Tibial nerve (tissue), 4 donors: ENCODE measurements at regions not wholly inside any gene's neighbourhood (a gene's known extent, or its start where the extent isn't known, plus 50 kb on each side); places are given as distances from the start of the nearest gene placed in this dataset.

Source experiments
- DNase-seq, 2 donors: peaks; one replicate each; pipeline ENCODE4 v3.0.0-alpha.2; 2019; ENCODE audit warnings: low spot score in 2 of 2
- H3K27ac ChIP-seq, 4 donors: fragments of 200-600 bp; sonication (generic) in 3 of 4; one replicate each; pipeline ENCODE4 v1.5.1; 2017 to 2019; ENCODE audit warnings: mild to moderate bottlenecking in 1 of 4
- H3K27me3 ChIP-seq, 2 donors: fragments of 200-600 bp; sonication (generic) in 1 of 2; one replicate each; pipeline versions ENCODE4 v1.5.1 to v1.6.0; 2017 to 2019
- H3K36me3 ChIP-seq, 3 donors: fragments of 200-600 bp; sonication (generic); one replicate each; pipeline ENCODE4 v1.5.1; 2018 to 2019
- H3K4me1 ChIP-seq, 4 donors: fragments of 200-600 bp; sonication (generic) in 3 of 4; one replicate each; pipeline ENCODE4 v1.5.1; 2017 to 2019
- H3K4me3 ChIP-seq, 4 donors: fragments of 200-600 bp; sonication (generic) in 3 of 4; one replicate each; pipeline ENCODE4 v1.5.1; 2017 to 2019; ENCODE audit warnings: mild to moderate bottlenecking in 1 of 4, moderate library complexity in 1 of 4
- H3K9me3 ChIP-seq, 4 donors: fragments of 200-600 bp; sonication (generic) in 3 of 4; one replicate each; pipeline ENCODE4 v1.5.1; 2017 to 2019
- CTCF ChIP-seq, 5 experiments: fragments of 200-600 bp in 3 of 5; fragments of 450-650 bp in 2 of 5; sonication (generic) in 3 of 5; IDR thresholded peaks; one replicate each; pipeline ENCODE4 v1.5.1; 2016 to 2019; ENCODE audit warnings: antibody characterized with exemption in 5 of 5, mild to moderate bottlenecking in 3 of 5, moderate library complexity in 2 of 5
- EP300 ChIP-seq, 2 donors: sonication (generic); formaldehyde crosslinking; IDR thresholded peaks; one replicate each; pipeline ENCODE4 v1.6.1; 2017; ENCODE audit warnings: antibody characterized with exemption in 2 of 2, mild to moderate bottlenecking in 1 of 2
- POLR2A ChIP-seq, 2 donors: fragments of 450-650 bp; IDR thresholded peaks; one replicate each; pipeline ENCODE4 v1.6.1; 2017; ENCODE audit warnings: antibody characterized with exemption in 2 of 2, mild to moderate bottlenecking in 2 of 2, moderate library complexity in 2 of 2
- WGBS, 2 donors: methylation state at CpG; one replicate each; pipeline ENCODE4 v1.1.5; 2018; 5-methylcytosine and 5-hydroxymethylcytosine counted together

GRCh38 chr1:166700696-166701095 lies 138.6 kb upstream of the POGK start:
- no peaks in the 10 kb centered on the region for H3K9me3 ChIP-seq
- DNase-seq, result no peak
- TF ChIP-seq POLR2A (IDR thresholded peaks at IDR 0.05), result no peak
- no peak for TF ChIP-seq EP300 (IDR thresholded peaks at IDR 0.05)
- no peak for TF ChIP-seq CTCF (IDR thresholded peaks at IDR 0.05)
- WGBS, 2 donors, result 53 to 69% methylated on average over 4 of the region's 4 CpGs
- no peak overlapping the region for H3K4me3 ChIP-seq
- H3K27ac ChIP-seq, result no peak overlapping the region
- H3K4me1 ChIP-seq, result peaks cover 0 to 6% (median 0%) of the 10 kb centered on the region in 4 donors
- H3K36me3 ChIP-seq, result no peaks in the 10 kb centered on the region
- H3K27me3 ChIP-seq, result no peaks in the 10 kb centered on the region

GRCh38 chr1:166701603-166702100 lies 137.6 kb upstream of the POGK start:
- TF ChIP-seq EP300 (IDR thresholded peaks at IDR 0.05), result no peak
- no peak for TF ChIP-seq CTCF (IDR thresholded peaks at IDR 0.05)
- no peak for TF ChIP-seq POLR2A (IDR thresholded peaks at IDR 0.05)
- H3K27ac ChIP-seq, result no peak overlapping the region

GRCh38 chr1:166703141-166703540 lies 136.1 kb upstream of the POGK start:
- Histone ChIP-seq H3K36me3 (no peaks in the 10 kb centered on the region), H3K4me3 (no peak overlapping the region), H3K4me1 (peaks cover 0 to 6% (median 0%) of the 10 kb centered on the region in 4 donors), H3K9me3 (peaks cover 0 to 4% (median 0%) of the 10 kb centered on the region in 4 donors), H3K27me3 (no peaks in the 10 kb centered on the region), H3K27ac (no peak overlapping the region)
- TF ChIP-seq EP300 (IDR thresholded peaks at IDR 0.05) (no peak), CTCF (IDR thresholded peaks at IDR 0.05) (no peak), POLR2A (IDR thresholded peaks at IDR 0.05) (no peak)
- no peak for DNase-seq
- 92 to 96% methylated on average over 2 of the region's 2 CpGs for WGBS, 2 donors

More at GRCh38 chr1:166701603-166702100, 137.6 kb upstream of the POGK start:
- Histone ChIP-seq H3K4me1 (peaks cover 0 to 6% (median 0%) of the 10 kb centered on the region in 4 donors), H3K4me3 (no peak overlapping the region), H3K36me3 (no peaks in the 10 kb centered on the region), H3K27me3 (no peaks in the 10 kb centered on the region), H3K9me3 (peaks cover 0 to 3% (median 0%) of the 10 kb centered on the region in 4 donors)
- WGBS, 2 donors, result 32 to 47% methylated on average over 1 of the region's 1 CpG
- DNase-seq, result no peak

GRCh38 chr1:166703726-166704462 lies 135.4 kb upstream of the POGK start:
- Histone ChIP-seq H3K9me3 (peaks cover 0 to 4% (median 0%) of the 10 kb centered on the region in 4 donors), H3K4me1 (peaks cover 0 to 6% (median 0%) of the 10 kb centered on the region in 4 donors), H3K27ac (no peak overlapping the region), H3K27me3 (no peaks in the 10 kb centered on the region), H3K36me3 (no peaks in the 10 kb centered on the region), H3K4me3 (no peak overlapping the region)
- no peak for DNase-seq
- 68 to 70% methylated on average over 4 of the region's 4 CpGs for WGBS, 2 donors
- no peak for TF ChIP-seq CTCF (IDR thresholded peaks at IDR 0.05)
- TF ChIP-seq POLR2A (IDR thresholded peaks at IDR 0.05), result no peak
- no peak for TF ChIP-seq EP300 (IDR thresholded peaks at IDR 0.05)
